ENCODE measurements at regions not wholly inside any gene's neighbourhood (a gene's known extent, or its start where the extent isn't known, plus 50 kb on each side); places are given as distances from the start of the nearest gene placed in this dataset.

DNA sequence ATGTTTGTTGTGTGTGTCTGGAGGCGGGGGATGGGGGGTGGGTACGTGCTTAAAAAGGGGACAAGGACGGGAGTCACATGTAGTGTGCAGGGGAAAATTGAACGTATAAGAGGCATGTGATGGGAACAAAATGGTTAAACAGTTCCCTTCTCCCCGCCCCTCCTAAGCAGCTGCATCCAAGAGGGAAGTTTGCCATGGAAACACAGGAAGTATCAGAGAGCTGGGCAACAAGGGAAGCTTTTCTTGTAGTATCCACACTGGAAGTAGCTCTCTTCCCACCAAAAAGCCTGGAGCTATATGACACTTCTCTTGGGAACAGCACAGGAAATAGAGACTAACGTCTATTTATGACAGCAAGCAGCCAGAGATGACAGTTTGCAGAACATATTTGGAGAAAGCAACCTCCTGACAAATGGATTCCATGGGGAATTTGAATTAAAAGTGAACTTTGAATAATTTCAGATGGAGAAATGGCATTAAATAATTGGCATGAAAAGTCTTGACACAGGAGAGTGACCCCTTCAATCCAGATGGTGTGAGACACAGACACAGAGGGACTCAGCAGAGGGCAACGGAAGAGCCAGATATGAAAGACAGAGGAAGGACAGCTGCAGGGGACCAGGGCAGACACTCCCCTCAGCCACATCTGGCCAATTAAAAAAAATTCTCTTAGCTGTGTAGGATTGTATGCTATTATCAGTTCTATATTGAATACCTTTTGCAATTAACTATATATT, 294.2 kb upstream of the TBL1XR1 start:
- TF ChIP-seq CTCF (conservative IDR thresholded peaks at IDR 0.05; ENCODE audit: low read depth, low read length): no peak
- no peak for TF ChIP-seq EZH2 (IDR thresholded peaks at IDR 0.05; ENCODE audit: low read length, unreplicated experiment)
- TF ChIP-seq EZH2phosphoT487 (IDR thresholded peaks at IDR 0.05; ENCODE audit: borderline replicate concordance, low read length): no peak

Measured in PC-3 (cell line).